ENCODE measurements at regions not wholly inside any gene's neighbourhood (a gene's known extent, or its start where the extent isn't known, plus 50 kb on each side); places are given as distances from the start of the nearest gene placed in this dataset.
"Not testable (repeated sequence)": the region's sequence is repeated elsewhere in the genome, so short reads cannot be mapped to it uniquely, and the experiment has no call there.

DNA sequence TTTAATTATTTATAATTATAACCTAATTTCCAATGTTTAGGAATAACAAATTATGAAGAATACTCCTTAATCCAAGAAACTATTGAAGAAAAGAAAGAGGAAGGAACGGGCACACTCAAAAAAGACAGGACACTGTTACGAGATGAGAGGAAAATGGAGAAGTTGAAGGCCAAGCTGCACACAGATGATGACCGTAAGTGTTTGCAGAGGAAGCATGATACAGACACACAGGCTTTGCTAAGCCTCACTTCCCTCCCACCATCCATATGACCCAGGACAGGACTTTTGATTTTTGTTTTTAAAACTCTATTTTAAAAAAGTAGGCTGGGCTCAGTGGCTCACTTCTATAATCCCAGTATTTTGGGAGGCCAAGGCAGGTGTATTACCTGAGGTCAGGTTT is 389.4 kb upstream of the TPM1 start:
- FAIRE-seq = no peak

GRCh38 chr15:62656071-62656470 is 386.5 kb upstream of the TPM1 start:
- no peak for FAIRE-seq

- FAIRE-seq = not testable (repeated sequence)
Measured at GRCh38 chr15:62657501-62657900, 385.0 kb upstream of the TPM1 start.

GRCh38 chr15:62658498-62658897 is 384.0 kb upstream of the TPM1 start:
- no peak for FAIRE-seq

GRCh38 chr15:62663547-62663946 is 379.0 kb upstream of the TPM1 start:
- no peak for FAIRE-seq

- FAIRE-seq = no peak
Measured at GRCh38 chr15:62665449-62665848, 377.1 kb upstream of the TPM1 start.

GRCh38 chr15:62666046-62666445 is 376.5 kb upstream of the TPM1 start:
- no peak for FAIRE-seq

DNA sequence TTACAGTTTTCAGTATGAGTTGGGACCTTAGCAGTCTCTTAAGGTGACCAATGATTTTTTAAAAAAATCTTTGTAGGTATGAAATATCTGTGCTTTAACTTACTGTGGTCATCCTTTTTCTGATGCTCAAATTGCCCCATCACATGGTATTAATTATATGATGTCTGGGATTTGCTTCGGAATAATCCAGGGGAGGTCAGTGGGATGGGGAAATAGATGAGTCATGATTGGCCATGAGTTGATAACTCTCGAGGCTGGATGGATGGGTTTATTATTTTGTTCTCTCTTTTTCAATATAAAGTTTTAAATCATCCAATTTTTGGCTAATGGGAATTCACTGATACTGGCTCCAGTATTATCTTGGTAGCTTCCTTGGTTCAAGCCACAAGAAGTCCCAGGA is 370.3 kb upstream of the TPM1 start:
- FAIRE-seq = no peak

- FAIRE-seq = no peak
Measured at GRCh38 chr15:62676891-62677290, 365.7 kb upstream of the TPM1 start.

- FAIRE-seq = no peak
Measured at GRCh38 chr15:62681939-62682896, 360.3 kb upstream of the TPM1 start.

DNA sequence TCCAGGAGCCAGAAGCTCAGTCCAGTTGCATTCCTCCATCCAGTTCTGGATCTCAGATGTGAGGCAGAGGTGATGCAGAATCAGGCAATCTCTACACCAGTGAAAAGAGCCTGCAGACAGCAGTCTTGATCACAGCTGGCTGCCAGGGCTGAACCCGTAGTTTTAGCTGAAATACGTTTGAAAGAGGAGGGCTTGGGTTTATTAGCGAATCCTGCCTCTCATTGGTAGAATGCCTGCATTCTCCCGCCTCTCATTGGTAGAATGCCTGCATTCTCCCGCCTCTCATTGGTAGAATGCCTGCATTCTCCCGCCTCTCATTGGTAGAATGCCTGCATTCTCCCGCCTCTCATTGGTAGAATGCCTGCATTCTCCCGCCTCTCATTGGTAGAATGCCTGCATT is 359.4 kb upstream of the TPM1 start:
- FAIRE-seq = not testable (repeated sequence)

DNA sequence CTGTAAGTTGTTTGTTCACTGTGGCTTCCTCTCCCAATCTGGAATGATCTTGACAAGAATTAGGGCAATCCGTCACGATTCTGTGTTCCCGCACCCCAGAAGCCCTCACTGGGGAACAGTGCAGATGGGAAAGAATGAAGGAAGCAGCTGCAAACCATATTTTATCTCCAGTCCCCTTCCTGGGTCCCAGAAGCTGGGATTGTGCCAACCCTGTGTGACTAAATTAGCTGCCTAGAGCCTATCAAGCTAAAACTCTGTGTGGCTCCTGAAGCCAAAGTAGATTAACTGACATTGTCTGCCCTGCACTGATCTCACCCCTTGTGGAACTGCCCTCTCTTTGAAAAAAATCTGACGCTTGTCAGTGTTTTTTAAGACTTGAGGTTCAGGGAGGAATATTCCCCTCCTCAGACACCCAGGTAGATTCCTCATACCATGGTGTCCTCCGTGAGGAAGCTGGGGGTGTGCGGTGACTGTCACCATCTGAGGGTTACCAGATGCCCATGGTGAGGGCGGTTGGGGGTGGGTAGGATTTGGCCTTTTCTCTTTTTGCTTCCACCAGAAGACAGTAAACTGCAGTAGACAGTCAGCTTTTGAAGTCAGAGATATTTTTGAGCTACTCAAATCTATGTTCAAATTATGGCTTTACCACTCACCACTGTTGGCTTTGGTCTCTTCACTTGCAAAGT is 358.3 kb upstream of the TPM1 start:
- FAIRE-seq = no peak

- FAIRE-seq = no peak
Measured at GRCh38 chr15:62691008-62691407, 351.5 kb upstream of the TPM1 start.

DNA sequence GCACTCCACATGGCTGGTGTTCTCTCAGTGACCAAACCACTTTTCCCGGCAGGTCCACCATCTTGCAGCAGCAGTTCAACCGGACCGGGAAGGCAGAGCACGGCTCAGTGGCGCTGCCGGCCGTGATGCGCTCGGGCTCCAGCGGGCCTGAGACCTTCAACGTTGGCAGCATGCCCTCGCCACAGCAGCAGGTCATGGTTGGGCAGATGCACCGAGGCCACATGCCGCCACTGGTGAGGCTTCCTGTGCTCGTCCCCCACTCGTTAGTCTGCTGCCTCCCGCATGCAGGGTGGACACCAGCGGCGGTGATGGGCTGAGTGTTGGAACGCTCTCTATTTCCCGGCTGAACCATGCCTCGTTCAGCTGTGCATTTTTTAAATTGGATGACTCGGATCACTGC is 344.9 kb upstream of the TPM1 start:
- no peak for FAIRE-seq

DNA sequence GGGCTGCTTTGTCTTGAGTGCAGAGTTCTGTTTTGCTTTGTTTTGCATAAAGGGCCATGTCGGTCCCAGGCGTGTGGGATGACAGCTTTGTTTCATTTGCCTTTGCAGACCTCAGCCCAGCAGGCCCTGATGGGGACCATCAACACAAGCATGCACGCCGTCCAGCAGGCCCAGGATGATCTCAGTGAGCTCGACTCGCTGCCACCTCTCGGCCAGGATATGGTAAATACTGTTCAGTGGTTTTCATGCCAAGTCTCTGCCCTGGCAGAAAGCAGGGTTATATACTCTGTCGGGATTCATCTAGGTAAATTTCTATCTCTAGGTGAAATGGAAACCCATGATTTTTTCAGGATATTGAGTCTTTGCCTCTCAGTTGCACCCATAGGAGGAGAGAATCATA is 343.9 kb upstream of the TPM1 start:
- no peak for FAIRE-seq

- FAIRE-seq = no peak
Measured at GRCh38 chr15:62706317-62706716, 336.2 kb upstream of the TPM1 start.

DNA sequence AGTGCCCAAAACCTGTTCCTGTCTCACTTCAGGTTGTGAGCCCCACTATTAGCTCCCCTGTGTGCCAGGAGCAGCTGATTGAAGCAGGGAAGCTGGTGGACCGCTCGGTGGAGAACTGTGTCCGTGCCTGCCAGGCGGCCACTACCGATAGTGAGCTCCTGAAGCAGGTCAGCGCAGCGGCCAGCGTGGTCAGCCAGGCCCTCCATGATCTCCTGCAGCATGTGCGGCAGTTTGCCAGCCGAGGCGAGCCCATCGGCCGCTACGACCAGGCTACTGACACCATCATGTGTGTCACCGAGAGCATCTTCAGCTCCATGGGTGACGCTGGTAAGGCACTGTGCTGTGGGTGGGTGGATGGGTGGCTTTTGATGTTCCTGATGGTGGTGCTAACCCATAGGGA is 334.1 kb upstream of the TPM1 start:
- FAIRE-seq = no peak

DNA sequence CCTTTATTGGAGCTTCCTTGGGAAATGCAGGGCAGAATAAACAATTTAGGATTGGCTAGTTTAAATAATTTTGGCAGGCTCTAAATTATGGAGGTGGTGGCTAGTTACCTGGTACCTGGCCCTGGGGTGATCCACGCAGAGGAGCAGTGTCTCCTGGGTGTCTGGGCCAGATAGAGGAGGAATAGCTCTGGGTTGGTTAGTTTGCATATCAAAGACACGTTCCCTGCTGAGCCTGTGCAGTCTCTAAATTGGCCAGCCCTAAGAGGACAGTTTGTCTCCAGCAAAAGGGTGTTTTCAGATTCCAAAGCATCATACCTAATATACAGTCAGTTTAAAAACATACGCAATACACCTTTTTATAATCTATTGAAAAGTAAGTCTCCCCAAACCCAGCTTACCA is 333.3 kb upstream of the TPM1 start:
- no peak for FAIRE-seq

GRCh38 chr15:62711691-62712454 is 330.7 kb upstream of the TPM1 start:
- no peak for FAIRE-seq

- no peak for FAIRE-seq
Measured at GRCh38 chr15:62712455-62712839, 330.1 kb upstream of the TPM1 start.

GRCh38 chr15:62715946-62716345 is 326.6 kb upstream of the TPM1 start:
- no peak for FAIRE-seq

DNA sequence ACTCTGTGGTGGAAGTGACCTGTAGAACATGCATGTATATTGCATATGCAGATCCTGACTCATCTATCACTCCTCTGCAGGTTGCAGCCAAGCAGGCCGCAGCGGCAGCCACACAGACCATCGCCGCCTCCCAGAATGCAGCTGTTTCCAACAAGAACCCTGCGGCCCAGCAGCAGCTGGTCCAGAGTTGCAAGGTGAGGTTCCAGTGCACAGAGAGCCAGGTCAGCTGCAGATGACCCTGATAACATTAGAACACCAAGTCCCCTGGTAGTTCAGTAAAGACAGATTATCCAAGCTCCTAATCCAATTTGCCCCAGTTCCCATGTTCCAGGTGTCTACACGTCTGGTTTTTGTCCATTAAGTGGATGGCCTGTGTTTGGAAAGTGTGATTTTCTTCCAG is 325.1 kb upstream of the TPM1 start:
- FAIRE-seq = no peak

DNA sequence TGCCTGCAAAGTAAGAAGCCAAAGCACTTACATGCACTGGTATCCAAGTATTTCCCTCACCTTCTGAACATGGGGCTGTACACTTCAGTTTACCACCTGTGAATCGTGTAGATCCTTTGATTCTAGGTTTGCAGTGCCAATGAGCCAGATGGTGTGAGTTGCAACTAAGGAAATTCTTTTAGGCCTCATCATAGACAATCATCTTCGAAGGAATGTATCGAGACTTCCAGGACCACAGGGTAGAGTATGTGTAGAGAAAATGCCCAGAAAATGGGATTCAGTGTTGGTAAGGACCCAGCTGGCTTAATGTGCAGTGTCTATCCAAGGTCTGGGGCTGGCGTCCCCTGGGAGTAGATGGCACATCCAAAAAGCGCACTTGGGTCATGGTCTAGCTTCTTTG is 323.2 kb upstream of the TPM1 start:
- FAIRE-seq = no peak

GRCh38 chr15:62722237-62722636 is 320.3 kb upstream of the TPM1 start:
- FAIRE-seq = no peak
